ENCODE measurements at regions not wholly inside any gene's neighbourhood (a gene's known extent, or its start where the extent isn't known, plus 50 kb on each side); places are given as distances from the start of the nearest gene placed in this dataset.
"Not testable (repeated sequence)": the region's sequence is repeated elsewhere in the genome, so short reads cannot be mapped to it uniquely, and the experiment has no call there.

DNA sequence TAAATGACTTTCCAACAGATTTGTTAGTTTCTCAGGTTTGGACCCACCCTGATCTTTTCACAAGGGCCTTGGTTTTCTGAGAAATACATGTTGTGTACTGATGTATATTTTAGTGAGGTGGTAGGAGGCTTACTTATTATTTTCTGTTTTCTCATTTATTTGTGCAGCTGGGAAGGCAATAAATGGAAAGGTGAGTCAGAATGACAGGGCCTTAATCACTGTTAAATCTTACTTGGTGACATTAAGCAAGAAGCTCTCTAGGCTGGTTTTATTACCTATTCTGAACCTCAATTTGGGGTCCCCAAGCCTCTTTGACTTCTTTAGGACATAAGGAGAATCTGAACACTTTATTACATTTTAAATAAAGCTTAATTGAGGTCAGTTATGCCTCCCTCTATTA lies 214.0 kb upstream of the DAB2 start:
- in situ Hi-C loops (cut with MboI; ENCODE audit: low sequenced_read_pairs): no loop called here

DNA sequence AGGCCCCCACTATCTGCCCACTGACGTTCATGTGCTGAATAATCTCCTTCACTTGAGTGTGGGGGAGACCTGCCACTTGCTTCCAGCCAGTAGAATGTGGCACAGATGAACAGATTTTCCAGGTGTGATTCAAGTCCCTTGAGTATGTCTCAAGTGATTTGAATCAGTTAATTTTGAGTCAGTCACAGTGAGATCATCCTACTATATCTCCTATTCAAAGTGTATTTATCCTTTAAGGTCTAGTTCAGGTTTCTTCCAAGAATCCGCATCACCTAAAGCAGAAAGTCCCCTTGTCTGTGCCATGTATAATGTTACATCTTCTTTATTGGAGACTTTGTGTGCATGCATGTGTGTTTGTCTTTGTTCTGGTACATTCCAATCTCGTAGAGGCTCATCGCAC lies 208.3 kb upstream of the DAB2 start:
- in situ Hi-C loops (cut with MboI; ENCODE audit: low sequenced_read_pairs): no loop called here

DNA sequence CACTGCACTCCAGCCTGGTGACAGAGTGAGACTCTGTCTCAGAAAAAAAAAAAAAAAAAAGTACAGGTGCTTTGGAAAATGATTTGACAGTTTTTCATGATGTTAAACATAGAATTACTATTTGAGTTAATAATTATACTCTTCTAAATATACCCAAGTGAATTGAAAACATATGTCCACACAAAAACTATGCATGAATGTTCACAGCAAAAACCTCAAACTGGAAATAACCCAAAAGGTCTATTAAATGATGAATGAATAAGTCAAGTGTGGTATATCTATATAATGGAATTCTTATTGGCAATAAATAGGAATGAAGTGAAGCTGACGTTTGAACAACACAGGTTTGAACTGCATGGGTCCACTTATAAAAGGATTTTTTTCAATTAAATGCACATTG lies 207.2 kb upstream of the DAB2 start:
- in situ Hi-C loops (cut with MboI; ENCODE audit: low sequenced_read_pairs): no loop called here

DNA sequence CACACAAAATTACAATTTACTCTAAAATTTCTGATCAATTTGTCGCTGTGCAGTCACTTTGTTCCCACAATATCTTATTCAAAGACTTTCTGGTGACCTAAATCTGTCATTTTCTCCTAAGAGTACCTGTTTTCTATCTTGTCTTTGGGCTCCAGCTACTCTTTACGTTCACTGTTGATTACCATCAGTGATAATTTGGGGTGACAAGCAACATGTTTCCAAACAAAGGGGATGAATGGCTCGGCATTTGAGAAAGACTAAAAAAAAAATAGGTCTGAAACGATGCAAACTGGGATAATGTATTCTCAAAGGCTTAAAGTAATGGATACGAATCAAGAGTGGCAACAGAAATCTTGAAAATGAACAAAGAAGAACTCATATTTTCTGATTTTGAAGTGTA lies 205.2 kb upstream of the DAB2 start:
- in situ Hi-C loops (cut with MboI; ENCODE audit: low sequenced_read_pairs): no loop called here

DNA sequence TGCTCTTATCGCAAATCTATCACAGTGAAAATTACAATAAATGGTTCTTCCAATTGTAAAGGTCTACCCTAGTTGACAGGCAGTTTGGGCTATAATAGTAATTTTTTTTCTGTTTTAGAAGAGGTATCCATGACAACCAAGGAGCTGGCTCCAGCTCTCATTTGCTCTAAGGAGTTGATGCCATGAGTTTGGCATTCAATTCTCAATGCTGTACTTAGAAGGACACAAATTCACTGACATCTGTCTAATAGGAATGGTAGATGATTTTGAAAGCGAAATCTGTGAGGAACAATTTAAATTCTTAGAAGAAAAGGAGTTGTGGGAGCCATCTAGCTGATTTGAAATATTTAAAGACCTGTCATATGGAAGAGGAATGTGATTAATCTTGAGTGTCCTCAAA lies 203.6 kb upstream of the DAB2 start:
- in situ Hi-C loops (cut with MboI; ENCODE audit: low sequenced_read_pairs): no loop called here

DNA sequence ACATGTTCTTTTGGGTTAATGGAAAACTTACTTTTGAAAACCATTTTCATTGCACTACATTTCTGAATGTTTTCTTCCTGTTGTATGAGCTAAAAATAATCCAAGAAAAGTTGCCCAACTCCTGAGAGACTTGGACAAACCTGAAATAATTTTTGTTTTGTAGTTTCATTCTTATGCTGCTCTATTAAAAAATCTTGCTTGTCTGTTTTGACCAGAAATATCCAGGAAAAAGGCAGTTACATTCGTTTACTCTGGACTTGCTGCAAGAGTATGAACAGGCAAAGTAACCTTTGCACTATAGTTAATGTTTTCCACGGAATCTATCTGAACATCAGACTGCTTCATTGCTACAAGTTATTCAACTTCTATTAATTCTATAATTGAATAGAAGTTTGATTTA lies 200.1 kb upstream of the DAB2 start:
- in situ Hi-C loops (cut with MboI; ENCODE audit: low sequenced_read_pairs): no loop called here

DNA sequence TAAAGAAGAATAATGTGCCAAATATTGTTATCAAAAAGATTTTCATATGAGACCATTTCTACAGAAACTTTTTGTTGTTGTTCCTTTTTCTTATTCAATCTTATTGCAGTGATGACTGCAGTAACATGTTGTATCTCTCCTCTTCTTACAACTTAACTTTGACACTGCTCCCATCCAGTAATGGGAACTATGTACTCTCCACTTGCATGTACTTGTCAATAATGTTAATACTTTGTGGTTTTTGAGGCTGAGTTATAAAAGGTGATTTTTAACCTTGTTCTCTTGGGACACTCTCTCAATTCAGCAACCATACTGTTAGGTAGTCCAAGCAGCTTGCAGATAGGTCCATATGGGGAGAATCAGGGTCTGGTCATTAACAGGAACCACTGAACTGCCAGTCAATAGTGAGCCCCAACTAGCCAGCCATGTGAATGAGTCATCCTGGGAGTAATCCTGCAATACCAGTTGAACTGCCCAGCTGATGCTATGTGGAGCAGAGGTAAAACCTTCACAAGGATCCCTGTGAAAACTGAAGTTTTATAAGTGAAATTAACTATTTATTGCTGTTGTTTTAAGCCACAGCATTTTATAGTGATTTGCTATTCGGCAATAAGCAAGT lies 199.6 kb upstream of the DAB2 start:
- in situ Hi-C loops (cut with MboI; ENCODE audit: low sequenced_read_pairs): no loop called here

DNA sequence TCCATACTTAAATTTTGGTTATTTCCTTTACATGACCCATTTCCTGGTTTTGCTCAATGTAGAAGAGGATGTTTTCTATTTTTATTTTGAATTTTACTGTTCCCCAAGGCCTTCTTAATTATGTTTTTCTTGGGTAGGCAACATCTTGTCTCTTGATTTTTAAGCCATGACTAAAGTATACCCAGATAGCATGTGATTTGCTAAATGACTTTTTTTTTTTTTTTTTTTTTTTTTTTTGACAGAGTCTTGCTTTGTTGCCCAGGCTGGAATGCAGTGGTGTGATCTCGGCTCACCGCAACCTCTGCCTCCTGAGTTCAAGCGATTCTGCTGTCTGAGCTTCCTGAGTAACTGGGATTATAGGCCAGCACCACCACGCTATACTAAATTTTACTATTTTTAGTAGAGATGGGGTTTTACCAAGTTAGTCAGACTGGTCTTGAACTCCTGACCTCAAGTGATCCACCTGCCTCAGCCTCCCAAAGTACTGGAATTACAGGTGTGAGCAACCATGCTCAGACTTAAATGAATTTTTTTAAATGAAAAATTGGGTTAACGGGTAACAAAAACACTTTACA lies 198.6 kb upstream of the DAB2 start:
- in situ Hi-C loops (cut with MboI; ENCODE audit: low sequenced_read_pairs): no loop called here

DNA sequence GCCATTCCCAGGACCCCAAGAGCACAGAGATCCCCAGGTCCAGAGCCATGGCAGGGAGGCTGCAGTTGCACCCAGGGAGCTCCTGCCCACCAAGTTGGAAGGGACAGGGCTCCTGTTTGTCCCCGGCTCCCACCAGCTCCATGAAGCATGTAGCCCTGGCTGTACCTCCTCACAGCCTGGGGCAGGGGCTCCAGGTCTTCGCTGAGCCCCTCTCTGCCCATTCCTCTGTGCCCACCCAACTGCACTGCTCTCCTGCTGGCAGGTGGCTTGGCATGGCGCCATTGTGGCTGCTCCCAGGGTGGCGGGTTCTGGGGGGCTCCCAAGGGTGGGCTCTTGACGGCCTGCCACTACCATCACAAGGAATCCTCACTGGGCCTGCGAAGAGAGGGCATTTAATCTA lies 197.5 kb upstream of the DAB2 start:
- in situ Hi-C loops (cut with MboI; ENCODE audit: low sequenced_read_pairs): no loop called here

DNA sequence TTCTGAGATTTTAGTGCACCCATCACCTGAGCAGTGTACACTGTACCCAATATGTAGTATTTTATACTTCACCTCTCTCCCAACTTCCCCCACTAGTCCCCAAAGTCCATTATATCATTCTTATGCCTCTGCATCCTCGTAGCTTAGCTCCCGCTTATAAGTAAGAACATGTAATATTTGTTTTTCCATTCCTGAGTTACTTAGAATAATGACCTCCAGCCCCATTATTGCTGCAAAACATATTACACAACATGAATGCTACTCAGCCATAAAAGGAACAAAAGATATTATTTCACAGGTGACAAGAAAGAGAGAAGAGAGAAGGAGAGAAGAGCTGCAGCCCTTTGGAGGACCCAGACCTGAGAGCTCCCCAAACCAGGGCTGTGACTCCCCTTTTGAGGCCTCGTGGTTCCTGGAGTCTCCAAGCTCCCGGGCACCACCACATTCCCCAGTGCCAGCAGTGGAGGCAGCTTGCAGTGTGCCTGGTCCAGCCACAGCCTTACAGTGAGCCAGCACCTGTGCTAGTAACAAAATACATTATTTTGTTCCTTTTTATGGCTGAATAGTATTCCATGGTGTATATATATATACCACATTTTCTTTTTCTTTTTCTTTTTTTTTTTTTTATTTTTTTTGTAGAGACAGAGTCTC lies 194.5 kb upstream of the DAB2 start:
- in situ Hi-C loops (cut with MboI; ENCODE audit: low sequenced_read_pairs): no loop called here

DNA sequence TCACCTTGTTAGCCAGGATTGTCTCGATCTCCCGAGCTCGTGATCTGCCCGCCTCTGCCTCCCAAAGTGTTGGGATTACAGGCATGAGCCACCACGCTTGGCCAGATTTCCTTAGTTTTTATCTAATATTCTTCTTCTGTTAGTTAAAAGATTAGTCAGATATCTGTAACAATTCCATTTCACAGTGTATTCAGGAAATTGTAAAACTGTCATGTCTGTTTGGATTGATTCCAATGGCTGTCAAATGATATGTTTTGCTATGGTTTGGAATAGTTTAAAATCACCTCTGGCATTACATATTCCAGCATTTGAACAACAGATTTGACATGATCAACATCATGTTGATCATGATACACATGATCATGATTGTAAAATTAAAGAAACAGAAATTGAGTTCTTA lies 193.6 kb upstream of the DAB2 start:
- in situ Hi-C loops (cut with MboI; ENCODE audit: low sequenced_read_pairs): no loop called here

DNA sequence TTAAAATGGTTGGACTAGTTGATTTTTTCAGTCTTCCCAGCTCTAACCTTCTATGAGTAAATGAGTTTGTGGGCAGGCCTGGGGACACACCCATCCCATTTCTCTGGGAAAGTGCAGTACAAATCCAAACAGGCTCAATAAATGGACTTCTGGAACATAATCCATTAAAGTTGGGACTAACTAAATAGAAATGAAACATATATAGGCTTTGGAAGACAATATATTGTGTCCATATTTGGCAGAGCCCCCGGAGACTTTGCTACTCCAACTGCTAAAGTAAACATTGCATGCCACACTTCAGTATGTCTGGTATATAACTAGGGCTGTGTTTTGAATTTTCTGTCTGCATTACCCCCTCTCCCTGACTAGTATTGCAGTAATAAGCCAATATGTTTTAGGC lies 191.4 kb upstream of the DAB2 start:
- in situ Hi-C loops (cut with MboI; ENCODE audit: low sequenced_read_pairs): no loop called here

DNA sequence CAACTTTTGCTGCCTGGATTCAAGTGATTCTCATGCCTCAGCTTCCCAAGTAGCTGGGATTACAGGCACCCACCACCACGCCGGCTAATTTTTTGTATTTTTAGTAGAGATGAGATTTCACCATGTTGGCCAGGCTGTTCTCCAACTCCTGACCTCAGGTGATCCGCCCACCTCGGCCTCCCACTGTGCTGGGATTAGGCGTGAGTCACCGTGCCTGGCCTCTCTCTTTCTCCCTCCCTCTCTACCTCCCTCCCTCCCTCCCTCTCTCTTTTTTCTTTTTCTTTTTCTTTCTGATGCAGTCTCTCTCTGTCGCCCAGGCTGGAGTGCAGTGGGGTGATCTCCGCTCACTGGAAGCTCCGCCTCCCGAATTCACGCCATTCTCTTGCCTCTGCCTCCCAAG lies 186.3 kb upstream of the DAB2 start:
- in situ Hi-C loops (cut with MboI; ENCODE audit: low sequenced_read_pairs): not testable (repeated sequence)

DNA sequence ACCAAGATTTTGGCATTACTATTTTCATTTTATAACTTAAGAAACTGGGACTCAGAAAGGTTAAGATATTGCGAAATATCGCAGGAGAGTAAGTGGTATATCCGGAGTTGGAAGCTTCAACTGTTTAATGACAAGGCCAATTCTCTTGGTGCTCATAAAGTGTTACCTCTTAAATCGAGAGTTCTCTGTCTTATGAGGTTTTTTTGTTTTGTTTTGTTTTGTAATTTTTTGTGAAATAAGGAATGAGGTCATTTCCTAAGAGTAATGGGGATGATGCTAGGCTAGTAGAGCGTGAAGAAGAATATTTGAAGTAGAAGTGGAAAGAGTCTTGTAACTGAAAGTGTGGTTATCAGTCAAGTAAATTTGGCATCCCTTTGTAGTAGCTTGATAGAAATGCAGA lies 183.2 kb upstream of the DAB2 start:
- in situ Hi-C loops (cut with MboI; ENCODE audit: low sequenced_read_pairs): no loop called here

DNA sequence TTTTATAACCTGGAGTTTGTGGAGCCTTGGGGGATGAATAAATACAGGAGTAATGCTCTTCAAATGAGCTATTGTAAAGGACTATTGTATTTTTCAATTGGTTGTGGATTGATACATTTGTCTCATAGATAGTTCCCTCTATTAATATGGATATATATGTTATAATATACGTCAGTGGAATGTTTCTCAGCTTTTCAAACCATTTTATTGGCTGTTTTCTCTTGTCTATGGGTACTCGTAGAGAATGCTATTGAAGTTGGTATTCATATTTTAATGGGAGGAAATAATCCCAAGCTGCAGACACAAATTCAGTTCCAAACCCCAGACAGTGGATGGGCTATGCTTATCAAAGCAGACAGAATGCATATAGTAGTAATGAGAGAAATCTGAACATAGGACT lies 181.8 kb upstream of the DAB2 start:
- in situ Hi-C loops (cut with MboI; ENCODE audit: low sequenced_read_pairs): no loop called here

DNA sequence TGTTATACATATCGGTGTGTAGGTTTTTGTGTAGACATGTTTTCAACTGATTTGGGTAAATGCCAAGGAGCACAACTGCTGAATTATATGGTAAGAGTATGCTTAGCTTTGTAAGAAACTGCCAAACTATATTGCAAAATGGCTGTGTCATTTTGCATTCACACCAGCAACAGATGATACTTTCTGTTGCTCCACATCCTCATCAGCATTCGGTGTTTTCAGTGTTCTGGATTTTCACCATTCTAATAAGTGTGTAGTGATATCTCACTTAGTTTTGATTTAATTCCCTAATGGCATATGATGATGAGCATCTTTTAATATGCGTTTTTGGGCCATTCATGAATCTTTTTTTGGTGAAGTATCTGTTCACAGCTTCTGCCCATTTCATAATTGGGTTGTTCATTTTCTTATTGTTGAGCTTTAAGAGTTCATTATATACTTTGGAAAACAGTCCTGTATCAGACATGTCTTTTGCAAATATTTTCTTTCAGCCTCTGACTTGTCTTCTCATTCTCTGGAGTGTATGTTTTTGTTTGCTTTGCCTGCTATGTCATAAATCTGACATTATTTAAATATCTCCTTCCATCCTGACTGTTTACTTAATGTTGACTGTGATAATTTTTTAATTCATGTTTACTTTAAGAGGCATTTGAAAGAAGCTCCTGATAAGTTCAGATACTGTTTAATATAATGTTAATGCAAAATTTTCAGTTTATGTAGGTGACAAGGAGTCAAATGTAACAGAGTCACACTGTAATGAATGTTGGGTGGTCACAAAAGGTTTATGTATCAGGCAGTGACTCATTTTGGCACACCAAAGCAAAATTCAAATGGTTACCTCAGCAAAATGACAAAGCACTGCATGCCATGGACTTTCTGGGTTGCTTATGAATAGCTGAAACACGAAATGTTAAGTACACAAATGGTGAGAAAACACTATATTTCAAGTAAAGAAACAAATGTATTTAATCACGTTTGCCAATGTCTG lies 181.1 kb upstream of the DAB2 start:
- in situ Hi-C loops (cut with MboI; ENCODE audit: low sequenced_read_pairs): no loop called here

DNA sequence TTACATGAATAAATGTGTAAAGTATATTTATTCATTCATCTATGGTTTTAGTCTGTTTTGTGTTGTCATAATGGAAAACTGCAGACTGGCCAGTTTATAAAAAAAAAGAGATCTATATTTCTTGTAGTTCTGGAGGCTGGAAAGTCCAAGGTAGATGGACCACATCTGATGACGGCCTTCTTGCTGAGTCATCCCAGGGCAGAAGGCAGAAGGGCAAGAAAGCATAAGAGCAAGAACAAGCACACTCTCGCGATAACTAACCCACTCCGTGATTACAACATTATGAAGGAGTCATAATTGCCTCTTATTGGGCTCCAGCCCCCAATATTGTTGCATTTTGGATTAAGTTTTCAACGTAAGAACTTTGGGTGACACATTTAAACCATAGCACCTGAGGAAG lies 180.4 kb upstream of the DAB2 start:
- in situ Hi-C loops (cut with MboI; ENCODE audit: low sequenced_read_pairs): no loop called here

DNA sequence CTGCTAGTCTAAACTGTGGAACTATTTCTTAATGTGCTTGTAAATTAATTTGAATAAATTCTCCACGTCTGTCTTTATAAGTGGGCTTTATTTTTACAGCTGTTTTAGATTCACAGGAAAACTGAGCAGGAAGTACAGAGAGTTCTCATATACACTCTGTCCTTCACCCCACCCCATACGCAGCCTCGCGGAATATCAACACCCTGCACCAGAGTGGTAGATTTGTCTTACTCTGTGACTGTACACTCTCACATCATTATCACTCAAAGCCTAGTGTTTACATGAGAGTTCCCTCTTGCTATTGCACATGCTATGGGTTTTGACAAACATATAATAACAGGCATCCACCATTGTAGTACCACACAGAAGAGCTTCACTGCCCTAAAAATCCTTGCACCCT lies 179.7 kb upstream of the DAB2 start:
- in situ Hi-C loops (cut with MboI; ENCODE audit: low sequenced_read_pairs): no loop called here

DNA sequence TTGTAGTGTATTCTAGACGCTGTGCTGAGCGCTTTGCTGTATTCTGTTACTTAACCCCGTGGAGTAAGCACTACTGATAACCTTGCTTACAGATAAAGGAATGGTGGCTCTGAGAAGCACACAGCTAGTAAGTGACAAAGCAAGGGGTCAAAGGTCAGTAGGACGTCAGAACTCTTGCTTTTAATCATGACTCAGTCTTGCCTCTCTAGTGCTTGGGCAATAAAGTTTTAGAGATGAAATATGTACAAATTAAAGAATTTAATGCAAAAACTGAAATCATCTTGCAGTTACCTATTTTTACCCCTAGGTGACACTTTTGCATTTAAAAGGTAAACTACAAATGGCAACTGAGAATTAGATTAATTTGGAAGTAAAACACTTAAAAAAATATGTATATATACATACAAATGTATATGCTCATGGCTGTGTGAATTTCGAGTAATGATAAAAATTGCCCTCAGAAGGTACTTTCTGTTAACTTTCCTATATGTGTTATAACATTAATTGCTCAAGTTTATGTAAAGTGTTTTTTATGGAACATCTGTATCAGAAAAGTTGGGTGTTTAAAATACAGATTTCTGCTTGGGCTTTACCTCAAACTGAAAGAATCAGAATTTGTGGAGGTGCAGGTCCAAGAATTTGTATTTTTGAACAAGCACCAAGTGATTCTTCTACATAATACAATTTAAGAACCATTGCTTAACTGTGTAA lies 175.1 kb upstream of the DAB2 start:
- in situ Hi-C loops (cut with MboI; ENCODE audit: low sequenced_read_pairs): loop anchor here (25.0 kb wide), 1 partner anchor 1137 kb away; no protein-coding TSS in a partner anchor

DNA sequence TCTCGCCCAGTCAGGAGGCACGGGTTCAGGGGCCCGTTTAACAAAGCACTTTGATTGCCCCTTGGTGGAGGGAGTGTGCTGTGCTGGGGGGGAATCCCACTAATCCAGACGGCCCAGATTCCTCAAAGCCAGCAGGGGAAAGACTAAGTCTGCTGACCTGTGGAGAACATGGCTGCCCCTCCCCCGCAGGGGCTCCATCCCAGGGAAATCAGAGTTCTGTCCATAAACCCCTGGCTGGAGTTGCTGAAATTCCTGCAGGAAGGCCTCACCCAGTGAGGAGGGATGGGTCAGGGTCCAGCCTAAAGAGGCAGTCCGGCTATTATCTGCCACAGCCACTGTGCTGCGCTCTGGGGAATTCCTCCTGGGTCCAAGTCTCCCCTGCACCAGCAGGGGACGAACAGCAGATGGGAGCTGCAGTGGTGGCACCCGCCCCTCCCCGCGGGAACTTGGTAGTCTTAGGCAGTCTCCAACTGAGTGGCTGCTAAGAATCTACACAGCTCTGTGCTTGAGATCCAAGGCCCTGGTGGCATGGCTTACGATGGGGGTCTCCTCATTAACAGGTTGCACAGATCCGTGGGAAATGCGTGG lies 174.0 kb upstream of the DAB2 start:
- in situ Hi-C loops (cut with MboI; ENCODE audit: low sequenced_read_pairs): loop anchor here (25.0 kb wide), 1 partner anchor 1139 kb away; no protein-coding TSS in a partner anchor

Data from HL-60/S4 treated with retinoic acid at 250 ng/mL for 4 days and 3 days (cell line).